Medulla oblongata (tissue), 1 donor: ENCODE measurements at regions not wholly inside any gene's neighbourhood (a gene's known extent, or its start where the extent isn't known, plus 50 kb on each side); places are given as distances from the start of the nearest gene placed in this dataset.
"Not testable (repeated sequence)": the region's sequence is repeated elsewhere in the genome, so short reads cannot be mapped to it uniquely, and the experiment has no call there.

Source experiments
- DNase-seq: peaks from one replicate; pipeline ENCODE4 v3.0.0-alpha.2; 2015; ENCODE audit errors: extremely low spot score

GRCh38 chr13:89352384-89352783 is 1681.2 kb downstream of the SLITRK5 start:
- no peak for DNase-seq

GRCh38 chr13:89361909-89362308 is 1690.7 kb downstream of the SLITRK5 start:
- DNase-seq, result no peak

GRCh38 chr13:89363144-89363543 is 1692.0 kb downstream of the SLITRK5 start:
- no peak for DNase-seq

GRCh38 chr13:89372193-89372592 is 1701.0 kb downstream of the SLITRK5 start:
- no peak for DNase-seq

- DNase-seq, result no peak
Measured at GRCh38 chr13:89375839-89376238, 1704.7 kb downstream of the SLITRK5 start.

GRCh38 chr13:89380101-89380500 is 1708.9 kb downstream of the SLITRK5 start:
- no peak for DNase-seq

GRCh38 chr13:89382981-89383380 is 1711.8 kb downstream of the SLITRK5 start:
- no peak for DNase-seq

GRCh38 chr13:89383891-89384290 is 1712.7 kb downstream of the SLITRK5 start:
- no peak for DNase-seq

GRCh38 chr13:89393758-89394304 is 1722.7 kb downstream of the SLITRK5 start:
- DNase-seq, result no peak

- DNase-seq, result peak; percentile 10
Measured at GRCh38 chr13:89401264-89401675, 1730.1 kb downstream of the SLITRK5 start.

GRCh38 chr13:89402211-89402610 is 1731.0 kb downstream of the SLITRK5 start:
- no peak for DNase-seq

GRCh38 chr13:89406096-89406495 is 1734.9 kb downstream of the SLITRK5 start:
- not testable (repeated sequence) for DNase-seq

- no peak for DNase-seq
Measured at GRCh38 chr13:89407357-89407756, 1736.2 kb downstream of the SLITRK5 start.

- DNase-seq, result no peak
Measured at GRCh38 chr13:89432997-89433396, 1761.8 kb downstream of the SLITRK5 start.

- not testable (repeated sequence) for DNase-seq
Measured at GRCh38 chr13:89434624-89435023, 1763.5 kb downstream of the SLITRK5 start.

GRCh38 chr13:89454681-89455080 is 1783.5 kb downstream of the SLITRK5 start:
- DNase-seq, result no peak

GRCh38 chr13:89455225-89455624 is 1784.1 kb downstream of the SLITRK5 start:
- DNase-seq, result no peak

- no peak for DNase-seq
Measured at GRCh38 chr13:89455741-89456140, 1784.6 kb downstream of the SLITRK5 start.

GRCh38 chr13:89457977-89458376 is 1786.8 kb downstream of the SLITRK5 start:
- no peak for DNase-seq

- DNase-seq, result no peak
Measured at GRCh38 chr13:89458456-89458855, 1787.3 kb downstream of the SLITRK5 start.

GRCh38 chr13:89460895-89461294 is 1789.7 kb downstream of the SLITRK5 start:
- DNase-seq, result not testable (repeated sequence)

- no peak for DNase-seq
Measured at GRCh38 chr13:89465366-89465765, 1794.2 kb downstream of the SLITRK5 start.

- no peak for DNase-seq
Measured at GRCh38 chr13:89468081-89468480, 1796.9 kb downstream of the SLITRK5 start.

- DNase-seq, result no peak
Measured at GRCh38 chr13:89470901-89471300, 1799.7 kb downstream of the SLITRK5 start.
